Islet of Langerhans (tissue), 1 donor: ENCODE measurements at regions not wholly inside any gene's neighbourhood (a gene's known extent, or its start where the extent isn't known, plus 50 kb on each side); places are given as distances from the start of the nearest gene placed in this dataset.

ENCODE experiments used
- FAIRE-seq: peaks from one replicate; lab custom pipeline; 2011; peaks lifted over from hg19 to GRCh38; lab: Jason Lieb, UNC

GRCh38 chr1:193705554-193705981, 519.2 kb upstream of the B3GALT2 start:
- FAIRE-seq: no peak

GRCh38 chr1:193703655-193704054, 517.2 kb upstream of the B3GALT2 start:
- FAIRE-seq: no peak

- no peak for FAIRE-seq
These were observed 516.7 kb upstream of the B3GALT2 start for GRCh38 chr1:193703121-193703520.

GRCh38 chr1:193701759-193702158, 515.3 kb upstream of the B3GALT2 start:
- no peak for FAIRE-seq

- FAIRE-seq: peak; percentile 45
These were observed 514.4 kb upstream of the B3GALT2 start for GRCh38 chr1:193700710-193701355.

GRCh38 chr1:193699261-193699660, 512.8 kb upstream of the B3GALT2 start:
- no peak for FAIRE-seq

- FAIRE-seq: no peak
These were observed 511.4 kb upstream of the B3GALT2 start for GRCh38 chr1:193697776-193698175.

- FAIRE-seq: no peak
These were observed 510.8 kb upstream of the B3GALT2 start for GRCh38 chr1:193697115-193697762.

GRCh38 chr1:193694741-193695140, 508.3 kb upstream of the B3GALT2 start:
- no peak for FAIRE-seq

- FAIRE-seq: no peak
These were observed 499.6 kb upstream of the B3GALT2 start for GRCh38 chr1:193685986-193686385.

- peak; percentile 17 for FAIRE-seq
These were observed 495.0 kb upstream of the B3GALT2 start for GRCh38 chr1:193681422-193681821.

GRCh38 chr1:193680924-193681316, 494.5 kb upstream of the B3GALT2 start:
- FAIRE-seq: no peak

GRCh38 chr1:193680247-193680923, 494.0 kb upstream of the B3GALT2 start:
- FAIRE-seq: no peak

- no peak for FAIRE-seq
These were observed 491.5 kb upstream of the B3GALT2 start for GRCh38 chr1:193677874-193678273.

GRCh38 chr1:193676996-193677549, 490.7 kb upstream of the B3GALT2 start:
- FAIRE-seq: no peak

- FAIRE-seq: no peak
These were observed 488.0 kb upstream of the B3GALT2 start for GRCh38 chr1:193674292-193674944.

GRCh38 chr1:193666485-193667083, 480.2 kb upstream of the B3GALT2 start:
- FAIRE-seq: no peak

- FAIRE-seq: no peak
These were observed 477.6 kb upstream of the B3GALT2 start for GRCh38 chr1:193663965-193664364.

GRCh38 chr1:193662030-193662429, 475.6 kb upstream of the B3GALT2 start:
- FAIRE-seq: no peak

GRCh38 chr1:193661385-193661784, 475.0 kb upstream of the B3GALT2 start:
- no peak for FAIRE-seq

- no peak for FAIRE-seq
These were observed 474.0 kb upstream of the B3GALT2 start for GRCh38 chr1:193660428-193660827.

- no peak for FAIRE-seq
These were observed 472.3 kb upstream of the B3GALT2 start for GRCh38 chr1:193658691-193659090.
